Stimulated activated CD4-positive, alpha-beta T cell treated with anti-CD3 and anti-CD28 coated beads, Interleukin-4, amount 100 ng/mL, for 48 hours (primary cell): ENCODE measurements at regions not wholly inside any gene's neighbourhood (a gene's known extent, or its start where the extent isn't known, plus 50 kb on each side); places are given as distances from the start of the nearest gene placed in this dataset.
"Not testable (repeated sequence)": the region's sequence is repeated elsewhere in the genome, so short reads cannot be mapped to it uniquely, and the experiment has no call there.

ENCODE experiments used
- DNase-seq, 2 donors: peaks; one replicate each; pipeline ENCODE4 v3.0.0-alpha.2; 2020; ENCODE audit warnings: low read depth in 2 of 2

- no peak for DNase-seq
These were observed 53.8 kb downstream of the COX7C start for GRCh38 chr5:86671536-86671935.

GRCh38 chr5:86674069-86674468 lies 56.3 kb downstream of the COX7C start:
- DNase-seq = no peak

GRCh38 chr5:86675311-86675710 lies 57.6 kb downstream of the COX7C start:
- no peak for DNase-seq

GRCh38 chr5:86679529-86679928 lies 61.8 kb downstream of the COX7C start:
- DNase-seq = no peak

GRCh38 chr5:86679949-86680348 lies 62.2 kb downstream of the COX7C start:
- no peak for DNase-seq

- DNase-seq = no peak
These were observed 66.5 kb downstream of the COX7C start for GRCh38 chr5:86684222-86684621.

GRCh38 chr5:86686046-86686445 lies 68.3 kb downstream of the COX7C start:
- no peak for DNase-seq

GRCh38 chr5:86688406-86688805 lies 70.7 kb downstream of the COX7C start:
- no peak for DNase-seq

- no peak for DNase-seq
These were observed 71.5 kb downstream of the COX7C start for GRCh38 chr5:86689103-86689729.

GRCh38 chr5:86709157-86709881 lies 91.6 kb downstream of the COX7C start:
- DNase-seq = no peak

- DNase-seq = no peak
These were observed 98.4 kb downstream of the COX7C start for GRCh38 chr5:86716121-86716520.

- not testable (repeated sequence) for DNase-seq
These were observed 113.8 kb downstream of the COX7C start for GRCh38 chr5:86731319-86732117.

GRCh38 chr5:86735370-86735769 lies 117.6 kb downstream of the COX7C start:
- DNase-seq = no peak

GRCh38 chr5:86737579-86737978 lies 119.8 kb downstream of the COX7C start:
- no peak for DNase-seq

GRCh38 chr5:86748538-86749105 lies 130.9 kb downstream of the COX7C start:
- no peak for DNase-seq

GRCh38 chr5:86749841-86750240 lies 132.1 kb downstream of the COX7C start:
- DNase-seq = no peak

GRCh38 chr5:86756839-86757238 lies 139.1 kb downstream of the COX7C start:
- no peak for DNase-seq

- DNase-seq = no peak
These were observed 140.1 kb downstream of the COX7C start for GRCh38 chr5:86757824-86758223.

- DNase-seq = no peak
These were observed 142.9 kb downstream of the COX7C start for GRCh38 chr5:86760661-86761060.

GRCh38 chr5:86763929-86764328 lies 146.2 kb downstream of the COX7C start:
- DNase-seq = no peak

- no peak for DNase-seq
These were observed 148.2 kb downstream of the COX7C start for GRCh38 chr5:86765778-86766502.

GRCh38 chr5:86768699-86769202 lies 151.0 kb downstream of the COX7C start:
- no peak for DNase-seq
